Naive thymus-derived CD4-positive, alpha-beta T cell (primary cell): ENCODE measurements at regions not wholly inside any gene's neighbourhood (a gene's known extent, or its start where the extent isn't known, plus 50 kb on each side); places are given as distances from the start of the nearest gene placed in this dataset.
"Not testable (repeated sequence)": the region's sequence is repeated elsewhere in the genome, so short reads cannot be mapped to it uniquely, and the experiment has no call there.

Source experiments
- ATAC-seq: fragments of 150-1000 bp; cut with Tn5 transposase; 2 replicates; pipeline ENCODE4 v1.10.0; 2021; ENCODE audit warnings: mild to moderate bottlenecking, moderate library complexity
- CTCF ChIA-PET: fragments of 350-600 bp; sonication (Branson Sonifier 250); formaldehyde crosslinking; loops from one replicate; lab custom pipeline; 2021; ENCODE audit warnings: antibody characterized with exemption; lab: Charles Lee
- POLR2A ChIA-PET: fragments of 350-600 bp; sonication (Branson Sonifier 250); formaldehyde crosslinking; loops from one replicate; lab custom pipeline; 2021; ENCODE audit warnings: antibody characterized with exemption, inconsistent platforms; lab: Charles Lee
- DNase-seq, 9 donors: peaks; one replicate each; pipeline versions ENCODE4 v3.0.0 to v3.0.0-alpha.2; 2020 to 2022; ENCODE audit warnings: mixed read lengths in 1 of 9
- H3K27ac ChIP-seq: one replicate; pipeline ENCODE4 v1.7.0; 2013; ENCODE audit warnings: mild to moderate bottlenecking, low read depth, low read length, moderate library complexity
- H3K27me3 ChIP-seq, 2 donors: one replicate each; pipeline ENCODE4 v1.7.0; 2013; ENCODE audit warnings: low read length in 2 of 2, mild to moderate bottlenecking in 2 of 2, moderate library complexity in 2 of 2; ENCODE audit not compliant: control insufficient read depth in 2 of 2, insufficient read depth in 2 of 2
- H3K36me3 ChIP-seq, 3 experiments: 1 replicate in 2 of 3; 2 replicates in 1 of 3; pipeline ENCODE4 v1.7.0; 2013; ENCODE audit warnings: low read length in 3 of 3, mild to moderate bottlenecking in 3 of 3, moderate library complexity in 1 of 3; ENCODE audit not compliant: insufficient read depth in 3 of 3, control insufficient read depth in 2 of 3
- H3K4me1 ChIP-seq, 2 donors: one replicate each; pipeline ENCODE4 v1.7.0; 2013; ENCODE audit warnings: low read length in 2 of 2, mild to moderate bottlenecking in 2 of 2, moderate library complexity in 1 of 2; ENCODE audit not compliant: control insufficient read depth in 2 of 2, insufficient read depth in 2 of 2
- H3K4me3 ChIP-seq: 2 replicates; pipeline ENCODE4 v1.7.0; 2013; ENCODE audit warnings: mild to moderate bottlenecking, low read length
- H3K9me3 ChIP-seq, 3 experiments: 1 replicate in 2 of 3; 2 replicates in 1 of 3; pipeline ENCODE4 v1.7.0; 2013; ENCODE audit warnings: low read length in 3 of 3; ENCODE audit not compliant: control insufficient read depth in 2 of 3
- H3K27ac Mint-ChIP-seq, 9 donors: one replicate each; pipeline ENCODE4 v1.8.0; 2020 to 2022; ENCODE audit warnings: mixed read lengths in 9 of 9, mild to moderate bottlenecking in 8 of 9, moderate library complexity in 5 of 9, inconsistent platforms in 2 of 9
- H3K27me3 Mint-ChIP-seq, 5 donors: one replicate each; pipeline ENCODE4 v1.8.0; 2021 to 2022; ENCODE audit warnings: mixed read lengths in 5 of 5, mild to moderate bottlenecking in 1 of 5
- H3K36me3 Mint-ChIP-seq, 5 donors: one replicate each; pipeline ENCODE4 v1.8.0; 2020 to 2022; ENCODE audit warnings: mixed read lengths in 5 of 5, mild to moderate bottlenecking in 3 of 5, inconsistent platforms in 1 of 5
- H3K4me1 Mint-ChIP-seq, 7 donors: one replicate each; pipeline ENCODE4 v1.8.0; 2020 to 2022; ENCODE audit warnings: mixed read lengths in 7 of 7, mild to moderate bottlenecking in 3 of 7, inconsistent platforms in 1 of 7
- H3K4me3 Mint-ChIP-seq, 10 donors: one replicate each; pipeline ENCODE4 v1.8.0; 2020 to 2022; ENCODE audit warnings: mild to moderate bottlenecking in 10 of 10, mixed read lengths in 10 of 10, moderate library complexity in 6 of 10, inconsistent platforms in 2 of 10
- H3K9me3 Mint-ChIP-seq, 11 donors: one replicate each; pipeline ENCODE4 v1.8.0; 2020 to 2022; ENCODE audit warnings: mixed read lengths in 11 of 11, mild to moderate bottlenecking in 4 of 11, inconsistent platforms in 1 of 11, moderate library complexity in 1 of 11
- intact Hi-C, 2 donors: fragments of 100-400 bp; cut with micrococcal nuclease; formaldehyde crosslinking; loops; one replicate each; pipeline ENCODE4 v1.15.1; 2023

DNA sequence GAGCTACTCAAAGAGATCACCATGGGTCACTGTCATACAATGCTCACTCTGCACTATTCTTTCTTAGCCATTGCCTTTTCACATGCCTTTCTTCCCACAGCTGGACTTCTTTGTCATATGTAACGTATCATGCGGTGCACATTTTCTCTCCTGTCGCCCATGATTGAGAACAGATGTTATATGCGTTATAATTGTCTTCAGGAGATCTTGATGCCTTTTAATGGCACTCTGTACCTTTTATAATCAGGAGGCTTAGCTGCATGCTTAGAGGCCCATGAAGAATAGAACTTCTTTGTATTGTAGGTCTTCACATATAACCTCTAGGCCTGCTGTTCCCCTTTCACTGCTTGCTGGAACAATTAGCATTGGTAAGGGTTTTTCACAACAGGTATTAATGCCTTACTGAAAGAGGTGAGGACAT, 436.1 kb downstream of the CDH10 start:
- Mint-ChIP-seq H3K4me1 (no peaks in the 10 kb centered on the region), H3K4me3 (no peak overlapping the region), H3K27ac (no peak overlapping the region), H3K36me3 (no peaks in the 10 kb centered on the region), H3K27me3 (no peaks in the 10 kb centered on the region), H3K9me3 (peaks cover 3 to 36% (median 16%) of the 10 kb centered on the region in 11 donors)
- DNase-seq: no peak
- ChIA-PET POLR2A (no interaction called here), CTCF (no interaction called here)
- Histone ChIP-seq H3K27me3 (no peaks in the 10 kb centered on the region), H3K27ac (no peak overlapping the region), H3K4me1 (no peaks in the 10 kb centered on the region), H3K4me3 (no peak overlapping the region), H3K36me3 (no peaks in the 10 kb centered on the region), H3K9me3 (peaks cover 0 to 4% (median 0%) of the 10 kb centered on the region in 3 experiments)
- intact Hi-C loops: no loop called here
- ATAC-seq: no peak

GRCh38 chr5:24215114-24215513, 429.7 kb downstream of the CDH10 start:
- Mint-ChIP-seq H3K27ac (no peak overlapping the region), H3K36me3 (no peaks in the 10 kb centered on the region), H3K4me3 (no peak overlapping the region), H3K4me1 (no peaks in the 10 kb centered on the region), H3K9me3 (peaks cover 0 to 21% (median 8%) of the 10 kb centered on the region in 11 donors), H3K27me3 (no peaks in the 10 kb centered on the region)
- Histone ChIP-seq H3K4me3 (no peak overlapping the region), H3K9me3 (no peaks in the 10 kb centered on the region), H3K36me3 (no peaks in the 10 kb centered on the region), H3K4me1 (no peaks in the 10 kb centered on the region), H3K27ac (no peak overlapping the region), H3K27me3 (no peaks in the 10 kb centered on the region)
- ChIA-PET POLR2A (interaction anchor here (0.6 kb wide), 1 partner anchor 15 kb away, joined by 3 read pairs; no protein-coding TSS in a partner anchor), CTCF (no interaction called here)
- DNase-seq (no peak), ATAC-seq (no peak)
- intact Hi-C loops: no loop called here

GRCh38 chr5:24222876-24223275, 421.9 kb downstream of the CDH10 start:
- CTCF ChIA-PET: no interaction called here
- Mint-ChIP-seq H3K27me3 (no peaks in the 10 kb centered on the region), H3K36me3 (peaks cover 0 to 4% (median 0%) of the 10 kb centered on the region in 5 donors), H3K4me3 (no peak overlapping the region), H3K4me1 (no peaks in the 10 kb centered on the region), H3K27ac (no peak overlapping the region), H3K9me3 (peaks cover 12 to 49% (median 17%) of the 10 kb centered on the region in 11 donors)
- ATAC-seq (no peak), DNase-seq (no peak)
- no peaks in the 10 kb centered on the region for H3K27me3 ChIP-seq
- intact Hi-C loops: no loop called here
- POLR2A ChIA-PET: no interaction called here
- H3K36me3 ChIP-seq: no peaks in the 10 kb centered on the region
- no peak overlapping the region for H3K4me3 ChIP-seq
- H3K4me1 ChIP-seq: no peaks in the 10 kb centered on the region
- no peaks in the 10 kb centered on the region for H3K9me3 ChIP-seq
- H3K27ac ChIP-seq: no peak overlapping the region

DNA sequence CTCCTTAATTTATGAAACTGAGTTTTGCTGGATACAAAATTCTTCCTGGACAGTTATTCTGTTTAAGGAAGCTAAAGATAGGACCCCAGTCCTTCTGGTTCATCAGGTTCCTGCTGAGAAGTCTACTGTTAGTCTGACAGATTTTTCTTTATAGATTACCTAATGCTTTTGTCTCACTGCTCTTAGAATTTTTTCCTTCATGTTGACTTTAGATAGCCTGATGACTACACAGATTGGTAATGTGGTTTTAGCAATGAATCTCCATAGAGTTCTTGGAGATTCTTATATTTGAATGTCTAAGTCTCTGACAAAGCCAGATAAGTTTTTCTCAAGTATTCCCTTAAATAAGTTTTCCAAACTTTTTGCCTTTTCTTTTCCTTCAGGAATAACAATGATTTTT, 419.7 kb downstream of the CDH10 start:
- no peak overlapping the region for H3K27ac ChIP-seq
- peaks cover 0 to 3% (median 0%) of the 10 kb centered on the region in 3 experiments for H3K9me3 ChIP-seq
- ChIA-PET POLR2A (no interaction called here), CTCF (no interaction called here)
- DNase-seq (no peak), ATAC-seq (no peak)
- Mint-ChIP-seq H3K27ac (no peak overlapping the region), H3K4me3 (no peak overlapping the region), H3K4me1 (no peaks in the 10 kb centered on the region), H3K9me3 (peaks cover 8 to 40% (median 17%) of the 10 kb centered on the region in 11 donors), H3K36me3 (peaks cover 0 to 4% (median 0%) of the 10 kb centered on the region in 5 donors), H3K27me3 (no peaks in the 10 kb centered on the region)
- H3K36me3 ChIP-seq: no peaks in the 10 kb centered on the region
- no peaks in the 10 kb centered on the region for H3K4me1 ChIP-seq
- no peak overlapping the region for H3K4me3 ChIP-seq
- no peaks in the 10 kb centered on the region for H3K27me3 ChIP-seq
- intact Hi-C loops: no loop called here

GRCh38 chr5:24226479-24226878, 418.3 kb downstream of the CDH10 start:
- ChIA-PET CTCF (no interaction called here), POLR2A (no interaction called here)
- Histone ChIP-seq H3K4me1 (no peaks in the 10 kb centered on the region), H3K27ac (no peak overlapping the region), H3K4me3 (no peak overlapping the region), H3K9me3 (peaks cover 0 to 3% (median 0%) of the 10 kb centered on the region in 3 experiments), H3K27me3 (no peaks in the 10 kb centered on the region), H3K36me3 (no peaks in the 10 kb centered on the region)
- Mint-ChIP-seq H3K9me3 (peaks cover 7 to 32% (median 13%) of the 10 kb centered on the region in 11 donors), H3K4me1 (no peaks in the 10 kb centered on the region), H3K4me3 (no peak overlapping the region), H3K27me3 (no peaks in the 10 kb centered on the region), H3K36me3 (peaks cover 0 to 4% (median 0%) of the 10 kb centered on the region in 5 donors), H3K27ac (no peak overlapping the region)
- DNase-seq (no peak), ATAC-seq (no peak)
- intact Hi-C loops: no loop called here

GRCh38 chr5:24227881-24228280, 416.9 kb downstream of the CDH10 start:
- intact Hi-C loops, H3K9me3 ChIP-seq, H3K27ac Mint-ChIP-seq, H3K36me3 Mint-ChIP-seq, H3K4me1 Mint-ChIP-seq, H3K4me3 ChIP-seq, H3K36me3 ChIP-seq, ATAC-seq, H3K27me3 Mint-ChIP-seq, H3K4me1 ChIP-seq, CTCF ChIA-PET, H3K27me3 ChIP-seq, POLR2A ChIA-PET, H3K4me3 Mint-ChIP-seq, DNase-seq, H3K27ac ChIP-seq: not testable (repeated sequence)
- H3K9me3 Mint-ChIP-seq: peaks cover 4 to 29% (median 14%) of the 10 kb centered on the region in 11 donors

DNA sequence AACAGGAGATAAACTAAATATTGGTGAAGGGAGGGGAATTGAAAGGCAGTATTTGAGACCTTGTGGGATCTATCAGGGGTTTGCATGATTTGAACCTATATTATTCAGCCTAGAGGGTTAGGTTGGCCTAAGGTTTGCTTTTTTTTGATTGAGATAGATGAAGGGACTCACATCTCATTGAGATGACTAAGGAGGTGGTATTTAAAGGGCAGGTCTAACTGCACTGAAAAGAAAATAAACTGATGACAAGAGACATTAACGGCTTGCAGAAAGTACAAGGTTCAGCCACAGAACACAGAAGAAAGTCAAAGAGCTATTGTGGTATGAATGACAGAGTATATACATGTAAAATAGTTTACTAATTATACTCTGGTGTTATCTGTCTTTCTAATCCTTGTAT, 412.7 kb downstream of the CDH10 start:
- no peak for DNase-seq
- H3K4me3 Mint-ChIP-seq: no peak overlapping the region
- intact Hi-C loops: no loop called here
- no peak for ATAC-seq
- H3K36me3 ChIP-seq: no peaks in the 10 kb centered on the region
- no peak overlapping the region for H3K4me3 ChIP-seq
- CTCF ChIA-PET: no interaction called here
- H3K27ac ChIP-seq: no peak overlapping the region
- no peaks in the 10 kb centered on the region for H3K36me3 Mint-ChIP-seq
- no peaks in the 10 kb centered on the region for H3K27me3 Mint-ChIP-seq
- H3K4me1 Mint-ChIP-seq: no peaks in the 10 kb centered on the region
- H3K9me3 ChIP-seq: peaks cover 0 to 3% (median 0%) of the 10 kb centered on the region in 3 experiments
- H3K9me3 Mint-ChIP-seq: peaks cover 0 to 19% (median 5%) of the 10 kb centered on the region in 11 donors
- no peaks in the 10 kb centered on the region for H3K4me1 ChIP-seq
- H3K27ac Mint-ChIP-seq: no peak overlapping the region
- POLR2A ChIA-PET: no interaction called here
- no peaks in the 10 kb centered on the region for H3K27me3 ChIP-seq
